ENCODE measurements at regions not wholly inside any gene's neighbourhood (a gene's known extent, or its start where the extent isn't known, plus 50 kb on each side); places are given as distances from the start of the nearest gene placed in this dataset.

GRCh38 chr21:38740090-38740489 lies 65.6 kb upstream of the ETS2 start:
- Histone ChIP-seq H3K36me3 (replicated peaks in 1 of 2) (no peaks in the 10 kb centered on the region), H3K9me3 (replicated peaks in 1 of 3) (no peaks in the 10 kb centered on the region), H3K27me3 (no peaks in the 10 kb centered on the region), H3K4me1 (replicated peaks in 1 of 2) (no peaks in the 10 kb centered on the region), H3K27ac (no peak overlapping the region), H3K4me3 (no peak overlapping the region)
- TF ChIP-seq POLR2A (IDR thresholded peaks at IDR 0.05) (no peak), CTCF (IDR thresholded peaks at IDR 0.05) (no peak)
- 61 to 73% (median 71%) methylated on average over 3 of the region's 3 CpGs for WGBS, 4 donors
- DNase-seq: no peak
- intact Hi-C loops (cut with DNase I): no loop called here

DNA sequence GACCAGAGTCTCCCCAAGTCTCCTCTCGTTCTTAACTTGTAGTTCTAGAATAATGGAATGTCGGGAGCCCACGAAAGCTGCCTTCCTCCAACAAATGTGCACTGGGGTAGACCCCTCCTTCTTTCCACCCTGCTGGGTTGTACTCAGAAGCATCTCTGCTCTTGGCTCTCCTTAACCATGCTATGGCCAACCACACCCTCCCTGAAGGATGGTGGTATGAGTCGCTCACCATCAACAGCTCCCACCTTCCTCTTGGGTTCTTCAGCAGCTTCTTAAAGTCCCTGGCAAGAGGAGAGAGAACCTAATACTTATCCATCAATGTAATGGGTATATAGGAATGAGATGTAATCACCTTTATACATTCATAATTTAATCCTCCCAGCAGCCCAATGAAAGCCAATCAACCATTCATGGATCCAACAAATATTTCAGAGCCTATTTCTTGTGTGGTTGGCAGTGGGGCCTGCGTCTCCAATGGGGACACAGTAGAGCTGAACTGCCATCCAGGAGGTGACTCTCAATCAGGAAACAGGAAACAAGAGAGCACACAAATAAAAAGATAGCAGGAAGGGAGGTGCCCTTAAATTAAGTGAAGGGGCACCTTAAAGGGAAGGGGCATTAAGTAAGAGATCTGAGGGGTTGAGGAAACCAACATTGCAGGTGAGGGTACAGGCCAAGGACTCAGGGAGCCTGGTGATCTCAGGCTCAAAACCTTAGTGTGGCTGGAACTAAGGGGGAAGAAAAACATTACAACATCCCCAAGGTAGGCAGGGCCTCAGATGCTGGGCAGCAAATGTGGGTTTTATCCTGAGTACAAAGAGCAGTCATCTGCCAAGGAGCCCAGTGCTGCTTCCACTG lies 64.4 kb upstream of the ETS2 start:
- no peaks in the 10 kb centered on the region for H3K4me1 ChIP-seq (replicated peaks in 1 of 2)
- H3K36me3 ChIP-seq (replicated peaks in 1 of 2): no peaks in the 10 kb centered on the region
- WGBS, 4 donors: 88 to 95% (median 89%) methylated on average over 5 of the region's 5 CpGs
- no peak overlapping the region for H3K4me3 ChIP-seq
- no peaks in the 10 kb centered on the region for H3K9me3 ChIP-seq (replicated peaks in 1 of 3)
- DNase-seq: no peak
- intact Hi-C loops (cut with DNase I): no loop called here
- H3K27me3 ChIP-seq: no peaks in the 10 kb centered on the region
- TF ChIP-seq POLR2A (IDR thresholded peaks at IDR 0.05) (no peak), CTCF (IDR thresholded peaks at IDR 0.05) (no peak)
- no peak overlapping the region for H3K27ac ChIP-seq

DNA sequence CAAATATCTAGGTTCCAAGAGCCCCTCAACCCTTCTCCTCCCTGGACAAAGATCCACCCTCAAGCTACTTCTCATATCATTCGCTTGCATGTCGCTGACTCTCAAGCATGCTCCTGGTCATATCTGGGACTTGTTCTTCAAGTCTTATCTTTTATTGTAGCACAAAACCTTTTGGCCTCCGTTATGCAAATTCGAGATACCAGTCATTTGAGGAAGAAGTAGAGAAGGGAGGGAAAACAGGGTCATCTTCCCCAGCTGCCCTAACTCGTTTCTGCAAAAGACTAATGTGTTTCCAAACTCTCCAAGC lies 63.8 kb upstream of the ETS2 start:
- TF ChIP-seq POLR2A (IDR thresholded peaks at IDR 0.05) (no peak), CTCF (IDR thresholded peaks at IDR 0.05) (no peak)
- H3K36me3 ChIP-seq (replicated peaks in 1 of 2): no peaks in the 10 kb centered on the region
- no peaks in the 10 kb centered on the region for H3K4me1 ChIP-seq (replicated peaks in 1 of 2)
- H3K27me3 ChIP-seq: no peaks in the 10 kb centered on the region
- intact Hi-C loops (cut with DNase I): no loop called here
- DNase-seq: no peak
- no peak overlapping the region for H3K27ac ChIP-seq
- 62 to 87% (median 75%) methylated on average over 5 of the region's 5 CpGs for WGBS, 4 donors
- H3K9me3 ChIP-seq (replicated peaks in 1 of 3): no peaks in the 10 kb centered on the region
- no peak overlapping the region for H3K4me3 ChIP-seq

DNA sequence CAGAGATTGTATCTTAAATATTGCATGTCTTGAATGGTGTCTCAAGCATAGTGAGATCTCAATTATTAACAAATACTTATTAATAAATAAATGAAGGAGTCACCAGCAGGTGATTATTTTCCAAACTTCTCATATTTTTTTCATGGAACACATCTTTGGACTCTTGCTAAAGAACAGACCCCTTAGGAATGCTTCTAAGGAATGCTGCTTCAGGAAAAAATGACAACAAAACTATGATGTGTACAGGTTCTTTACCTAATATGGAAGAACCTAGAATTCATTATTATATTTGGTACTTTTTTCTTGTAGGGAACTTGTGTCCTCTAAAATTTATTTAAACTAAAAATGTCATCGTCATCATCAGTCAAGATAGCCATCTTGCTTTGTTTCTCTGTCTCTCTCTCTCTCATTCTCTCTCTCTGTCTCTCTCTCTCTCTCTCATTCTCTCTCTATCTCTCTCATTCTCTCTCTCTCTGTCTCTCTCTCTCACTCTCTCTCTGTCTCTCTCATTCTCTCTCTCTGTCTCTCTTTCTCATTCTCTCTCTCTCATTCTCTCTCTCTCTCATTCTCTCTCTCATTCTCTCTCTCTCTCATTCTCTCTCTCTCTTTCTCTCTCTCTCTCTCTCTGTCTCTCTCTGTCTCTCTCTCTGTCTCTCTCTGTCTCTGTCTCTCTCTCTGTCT lies 63.0 kb upstream of the ETS2 start:
- no peak overlapping the region for H3K27ac ChIP-seq
- TF ChIP-seq CTCF (IDR thresholded peaks at IDR 0.05): no peak
- TF ChIP-seq POLR2A (IDR thresholded peaks at IDR 0.05): no peak
- intact Hi-C loops (cut with DNase I): no loop called here

More for the DNA sequence above, 63.0 kb upstream of the ETS2 start:
- no peaks in the 10 kb centered on the region for H3K9me3 ChIP-seq (replicated peaks in 1 of 3)
- H3K36me3 ChIP-seq (replicated peaks in 1 of 2): no peaks in the 10 kb centered on the region
- no peaks in the 10 kb centered on the region for H3K27me3 ChIP-seq
- 74 to 85% (median 80%) methylated on average over 1 of the region's 1 CpG for WGBS, 4 donors
- DNase-seq: no peak
- H3K4me1 ChIP-seq (replicated peaks in 1 of 2): no peaks in the 10 kb centered on the region
- H3K4me3 ChIP-seq: no peak overlapping the region
